Right lobe of liver (tissue), 6 donors: ENCODE measurements at regions not wholly inside any gene's neighbourhood (a gene's known extent, or its start where the extent isn't known, plus 50 kb on each side); places are given as distances from the start of the nearest gene placed in this dataset.

ENCODE experiments used
- ATAC-seq, 4 donors: fragments of 200-7000 bp; cut with Tn5 transposase; one replicate each; pipeline ENCODE4 v1.9.1; 2020; ENCODE audit warnings: mild to moderate bottlenecking in 4 of 4, moderate library complexity in 4 of 4
- DNase-seq, 3 donors: peaks; one replicate each; pipeline ENCODE4 v3.0.0-alpha.2; 2020
- H3K27ac ChIP-seq, 3 donors: fragments of 200-600 bp; one replicate each; pipeline ENCODE4 v1.8.0; 2022
- H3K27me3 ChIP-seq, 2 donors: fragments of 200-600 bp; one replicate each; pipeline ENCODE4 v1.8.0; 2022
- H3K36me3 ChIP-seq, 4 donors: fragments of 200-600 bp; sonication (generic) in 1 of 4; one replicate each; pipeline versions ENCODE4 v1.5.1 to v1.8.0; 2017 to 2022; ENCODE audit warnings: control low read depth in 1 of 4
- H3K4me1 ChIP-seq, 4 donors: fragments of 200-600 bp; sonication (generic) in 1 of 4; one replicate each; pipeline versions ENCODE4 v1.5.1 to v1.8.0; 2017 to 2022; ENCODE audit warnings: control low read depth in 1 of 4
- H3K4me3 ChIP-seq, 3 donors: fragments of 200-600 bp; one replicate each; pipeline ENCODE4 v1.8.0; 2022
- H3K9me3 ChIP-seq, 4 donors: fragments of 200-600 bp; sonication (generic) in 1 of 4; one replicate each; pipeline versions ENCODE4 v1.5.1 to v1.8.0; 2017 to 2022; ENCODE audit warnings: control low read depth in 1 of 4
- CTCF ChIP-seq, 4 donors: fragments of 200-600 bp in 3 of 4; fragments of 450-650 bp in 1 of 4; IDR thresholded peaks; one replicate each; pipeline versions ENCODE4 v1.5.1 to v1.8.0; 2016 to 2022; ENCODE audit warnings: antibody characterized with exemption in 4 of 4, mild to moderate bottlenecking in 2 of 4
- POLR2A ChIP-seq: fragments of 450-650 bp; IDR thresholded peaks from one replicate; pipeline ENCODE4 v1.6.1; 2017; ENCODE audit warnings: antibody characterized with exemption, mild to moderate bottlenecking
- WGBS: methylation state at CpG from one replicate; pipeline ENCODE4 v1.1.6; 2018; ENCODE audit warnings: low coverage, low lambda C conversion rate; ENCODE audit not compliant: insufficient coverage; ENCODE audit errors: missing lambda C conversion rate; 5-methylcytosine and 5-hydroxymethylcytosine counted together
- intact Hi-C, 2 donors: fragments of 100-400 bp; cut with DNase I; formaldehyde crosslinking; loops; one replicate each; pipeline versions ENCODE4 v1.11.2 to v1.14.1; 2022
- donor health status: DM: no; HTN: yes; CAD: no.
- donor health status: DM: no; HTN: no; CAD: no.
- donor health status: DM: no; HTN: no; CAD: no.
- donor health status: DM: no; HTN: yes; CAD: no.
- donor health status: DM: no; HTN: yes; CAD: no.

DNA sequence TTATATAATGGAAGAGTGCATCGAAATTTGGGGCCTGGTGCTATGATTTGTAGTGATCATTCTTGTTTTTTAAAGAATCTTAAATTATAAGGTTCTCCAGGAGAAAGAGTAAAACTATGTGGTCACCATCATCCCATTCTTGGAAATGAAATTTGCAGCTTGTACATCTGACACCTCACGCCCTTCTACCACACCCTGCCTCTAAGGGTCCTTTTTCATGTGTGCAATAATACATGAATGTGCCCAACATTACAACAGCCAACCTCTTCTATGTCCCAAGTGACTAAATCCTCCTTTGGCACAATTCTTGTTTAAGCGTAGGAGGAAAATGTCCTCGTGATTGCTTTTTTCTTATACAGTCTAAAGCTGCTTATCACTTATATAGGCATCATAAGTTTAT, 636.5 kb upstream of the NOVA1 start:
- no peaks in the 10 kb centered on the region for H3K4me1 ChIP-seq
- H3K27me3 ChIP-seq: no peaks in the 10 kb centered on the region
- DNase-seq (no peak), ATAC-seq (no peak)
- TF ChIP-seq POLR2A: no peak
- no peak for TF ChIP-seq CTCF (IDR thresholded peaks at IDR 0.05)
- H3K27ac ChIP-seq: no peak overlapping the region
- WGBS: 53% methylated on average over 4 of the region's 4 CpGs
- no peaks in the 10 kb centered on the region for H3K36me3 ChIP-seq
- intact Hi-C loops: no loop called here
- no peaks in the 10 kb centered on the region for H3K9me3 ChIP-seq
- no peak overlapping the region for H3K4me3 ChIP-seq

DNA sequence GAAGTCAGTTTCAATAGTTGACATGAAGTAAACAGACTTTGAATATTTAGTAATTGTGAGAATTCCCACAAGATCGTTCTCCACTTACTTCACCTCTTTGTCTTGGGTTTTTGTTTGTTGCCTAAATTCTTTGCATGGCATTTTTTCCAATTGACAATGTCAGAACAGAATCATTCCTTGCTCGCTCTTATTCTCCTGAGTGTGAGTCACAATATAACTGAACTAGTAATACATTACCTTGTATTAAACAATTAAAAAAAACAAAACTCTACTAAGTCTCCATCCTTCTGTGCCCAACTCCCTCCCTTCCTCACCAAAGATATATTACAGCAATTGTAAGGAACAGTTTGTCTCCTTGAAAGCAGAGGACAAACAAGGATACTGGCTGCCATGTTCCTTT, 638.8 kb upstream of the NOVA1 start:
- no peak overlapping the region for H3K4me3 ChIP-seq
- intact Hi-C loops: no loop called here
- H3K27me3 ChIP-seq: no peaks in the 10 kb centered on the region
- no peaks in the 10 kb centered on the region for H3K4me1 ChIP-seq
- no peaks in the 10 kb centered on the region for H3K36me3 ChIP-seq
- H3K9me3 ChIP-seq: no peaks in the 10 kb centered on the region
- no peak for DNase-seq
- TF ChIP-seq CTCF (IDR thresholded peaks at IDR 0.05) (no peak), POLR2A (no peak)
- no peak for ATAC-seq
- WGBS: 29% methylated on average over 2 of the region's 2 CpGs
- no peak overlapping the region for H3K27ac ChIP-seq

DNA sequence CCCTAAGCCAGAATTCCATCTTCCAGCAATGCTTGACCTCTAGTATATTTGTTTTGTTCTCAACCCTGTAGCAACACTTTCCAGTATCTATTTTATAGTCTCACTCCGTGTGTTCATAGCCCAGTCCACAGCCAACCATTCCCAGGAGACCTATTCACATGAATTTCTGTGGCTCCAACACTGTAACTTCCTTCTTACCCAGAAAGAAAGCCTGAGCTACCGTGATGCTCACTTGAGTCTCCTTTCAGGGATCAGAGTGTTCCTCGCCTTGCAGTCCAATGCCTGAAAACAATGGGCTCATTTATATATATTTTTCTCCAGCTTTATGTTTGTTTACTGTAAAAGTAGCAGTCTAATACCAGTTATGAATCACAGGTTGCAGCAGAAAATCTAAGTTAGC, 645.0 kb upstream of the NOVA1 start:
- no peaks in the 10 kb centered on the region for H3K4me1 ChIP-seq
- no peak overlapping the region for H3K4me3 ChIP-seq
- intact Hi-C loops: no loop called here
- DNase-seq: no peak
- H3K9me3 ChIP-seq: no peaks in the 10 kb centered on the region
- no peak for ATAC-seq
- H3K36me3 ChIP-seq: no peaks in the 10 kb centered on the region
- no peak overlapping the region for H3K27ac ChIP-seq
- 20% methylated on average over 3 of the region's 3 CpGs for WGBS
- H3K27me3 ChIP-seq: no peaks in the 10 kb centered on the region
- no peak for TF ChIP-seq CTCF (IDR thresholded peaks at IDR 0.05)
- no peak for TF ChIP-seq POLR2A

GRCh38 chr14:27243365-27243764, 645.5 kb upstream of the NOVA1 start:
- 71% methylated on average over 2 of the region's 2 CpGs for WGBS
- no peak for ATAC-seq
- intact Hi-C loops: no loop called here
- Histone ChIP-seq H3K27me3 (no peaks in the 10 kb centered on the region), H3K4me1 (no peaks in the 10 kb centered on the region), H3K27ac (no peak overlapping the region), H3K9me3 (no peaks in the 10 kb centered on the region), H3K4me3 (no peak overlapping the region), H3K36me3 (no peaks in the 10 kb centered on the region)
- no peak for DNase-seq
- no peak for TF ChIP-seq CTCF (IDR thresholded peaks at IDR 0.05)
- TF ChIP-seq POLR2A: no peak

GRCh38 chr14:27245947-27246346, 648.1 kb upstream of the NOVA1 start:
- Histone ChIP-seq H3K27ac (no peak overlapping the region), H3K4me3 (no peak overlapping the region), H3K4me1 (no peaks in the 10 kb centered on the region), H3K36me3 (no peaks in the 10 kb centered on the region), H3K27me3 (no peaks in the 10 kb centered on the region), H3K9me3 (no peaks in the 10 kb centered on the region)
- intact Hi-C loops: no loop called here
- ATAC-seq (no peak), DNase-seq (no peak)
- no peak for TF ChIP-seq POLR2A
- TF ChIP-seq CTCF (IDR thresholded peaks at IDR 0.05): no peak
- 39% methylated on average over 6 of the region's 6 CpGs for WGBS
